Liver (tissue), 3 donors: ENCODE measurements at regions not wholly inside any gene's neighbourhood (a gene's known extent, or its start where the extent isn't known, plus 50 kb on each side); places are given as distances from the start of the nearest gene placed in this dataset.

Source experiments
- EGR1 ChIP-seq, 2 donors: IDR thresholded peaks; 2 replicates each; pipeline ENCODE4 v1.6.1; 2016 to 2018; ENCODE audit warnings: antibody characterized with exemption in 2 of 2, low read depth in 2 of 2
- FOXA1 ChIP-seq: IDR thresholded peaks from 2 replicates; pipeline ENCODE4 v1.6.1; 2016; ENCODE audit warnings: antibody characterized with exemption
- GABPA ChIP-seq, 2 donors: IDR thresholded peaks in 1 of 2; conservative IDR thresholded peaks in 1 of 2; 2 replicates each; pipeline ENCODE4 v1.6.1; 2016; ENCODE audit warnings: antibody characterized with exemption in 2 of 2, mild to moderate bottlenecking in 1 of 2, moderate library complexity in 1 of 2
- NR2F2 ChIP-seq: IDR thresholded peaks from 2 replicates; pipeline ENCODE4 v1.6.1; 2016; ENCODE audit warnings: antibody characterized with exemption
- RAD21 ChIP-seq, 2 donors: IDR thresholded peaks; 2 replicates each; pipeline ENCODE4 v1.6.1; 2016; ENCODE audit warnings: antibody characterized with exemption in 2 of 2, mild to moderate bottlenecking in 2 of 2
- RXRA ChIP-seq, 2 donors: IDR thresholded peaks; 2 replicates each; pipeline ENCODE4 v1.6.1; 2017 to 2018; ENCODE audit warnings: antibody characterized with exemption in 2 of 2, mild to moderate bottlenecking in 1 of 2
- SP1 ChIP-seq: IDR thresholded peaks from 2 replicates; pipeline ENCODE4 v1.6.1; 2018; ENCODE audit warnings: antibody characterized with exemption, mild to moderate bottlenecking
- TAF1 ChIP-seq: conservative IDR thresholded peaks from 2 replicates; pipeline ENCODE4 v1.6.1; 2016; ENCODE audit warnings: antibody characterized with exemption, mild to moderate bottlenecking
- YY1 ChIP-seq: IDR thresholded peaks from 2 replicates; pipeline ENCODE4 v1.6.1; 2016; ENCODE audit warnings: antibody characterized with exemption, mild to moderate bottlenecking
- TF ChIP-seq, protein P1 (sequence below): fragments of 150-350 bp; IDR thresholded peaks from 2 replicates; pipeline ENCODE4 v1.5.1; 2017; ENCODE audit warnings: improper control_type of control experiment, low read depth, low read length; ENCODE audit not compliant: missing input control
- TF ChIP-seq, protein P2 (sequence below): IDR thresholded peaks from 2 replicates; pipeline ENCODE4 v1.6.1; 2016; ENCODE audit warnings: antibody characterized with exemption
- TF ChIP-seq, protein P3 (sequence below): IDR thresholded peaks from 2 replicates; pipeline ENCODE4 v1.6.1; 2016; ENCODE audit warnings: antibody characterized with exemption
- TF ChIP-seq, protein P4 (sequence below): IDR thresholded peaks from 2 replicates; pipeline ENCODE4 v1.6.1; 2016; ENCODE audit warnings: antibody characterized with exemption, mild to moderate bottlenecking
- TF ChIP-seq, protein P5 (sequence below): IDR thresholded peaks from 2 replicates; pipeline ENCODE4 v1.6.1; 2016; ENCODE audit warnings: antibody characterized with exemption
- donor health status: healthy.
- donor health status: healthy.

GRCh38 chr10:55146032-55146431, 345.0 kb upstream of the PCDH15 start:
- TF ChIP-seq, protein P1, sequence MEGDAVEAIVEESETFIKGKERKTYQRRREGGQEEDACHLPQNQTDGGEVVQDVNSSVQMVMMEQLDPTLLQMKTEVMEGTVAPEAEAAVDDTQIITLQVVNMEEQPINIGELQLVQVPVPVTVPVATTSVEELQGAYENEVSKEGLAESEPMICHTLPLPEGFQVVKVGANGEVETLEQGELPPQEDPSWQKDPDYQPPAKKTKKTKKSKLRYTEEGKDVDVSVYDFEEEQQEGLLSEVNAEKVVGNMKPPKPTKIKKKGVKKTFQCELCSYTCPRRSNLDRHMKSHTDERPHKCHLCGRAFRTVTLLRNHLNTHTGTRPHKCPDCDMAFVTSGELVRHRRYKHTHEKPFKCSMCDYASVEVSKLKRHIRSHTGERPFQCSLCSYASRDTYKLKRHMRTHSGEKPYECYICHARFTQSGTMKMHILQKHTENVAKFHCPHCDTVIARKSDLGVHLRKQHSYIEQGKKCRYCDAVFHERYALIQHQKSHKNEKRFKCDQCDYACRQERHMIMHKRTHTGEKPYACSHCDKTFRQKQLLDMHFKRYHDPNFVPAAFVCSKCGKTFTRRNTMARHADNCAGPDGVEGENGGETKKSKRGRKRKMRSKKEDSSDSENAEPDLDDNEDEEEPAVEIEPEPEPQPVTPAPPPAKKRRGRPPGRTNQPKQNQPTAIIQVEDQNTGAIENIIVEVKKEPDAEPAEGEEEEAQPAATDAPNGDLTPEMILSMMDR: no peak
- TF ChIP-seq NR2F2 (no peak), GABPA (IDR thresholded peaks at IDR 0.05 in 1 of 2, conservative IDR thresholded peaks at IDR 0.05 in 1 of 2) (no peak), YY1 (no peak), TAF1 (no peak), SP1 (no peak), EGR1 (IDR thresholded peaks at IDR 0.05; ENCODE audit: low read depth in 2 of 2) (no peak), RAD21 (IDR thresholded peaks at IDR 0.05) (no peak), FOXA1 (no peak), RXRA (IDR thresholded peaks at IDR 0.05) (no peak)
- TF ChIP-seq, protein P2, sequence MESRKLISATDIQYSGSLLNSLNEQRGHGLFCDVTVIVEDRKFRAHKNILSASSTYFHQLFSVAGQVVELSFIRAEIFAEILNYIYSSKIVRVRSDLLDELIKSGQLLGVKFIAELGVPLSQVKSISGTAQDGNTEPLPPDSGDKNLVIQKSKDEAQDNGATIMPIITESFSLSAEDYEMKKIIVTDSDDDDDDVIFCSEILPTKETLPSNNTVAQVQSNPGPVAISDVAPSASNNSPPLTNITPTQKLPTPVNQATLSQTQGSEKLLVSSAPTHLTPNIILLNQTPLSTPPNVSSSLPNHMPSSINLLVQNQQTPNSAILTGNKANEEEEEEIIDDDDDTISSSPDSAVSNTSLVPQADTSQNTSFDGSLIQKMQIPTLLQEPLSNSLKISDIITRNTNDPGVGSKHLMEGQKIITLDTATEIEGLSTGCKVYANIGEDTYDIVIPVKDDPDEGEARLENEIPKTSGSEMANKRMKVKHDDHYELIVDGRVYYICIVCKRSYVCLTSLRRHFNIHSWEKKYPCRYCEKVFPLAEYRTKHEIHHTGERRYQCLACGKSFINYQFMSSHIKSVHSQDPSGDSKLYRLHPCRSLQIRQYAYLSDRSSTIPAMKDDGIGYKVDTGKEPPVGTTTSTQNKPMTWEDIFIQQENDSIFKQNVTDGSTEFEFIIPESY: no peak
- TF ChIP-seq, protein P3, sequence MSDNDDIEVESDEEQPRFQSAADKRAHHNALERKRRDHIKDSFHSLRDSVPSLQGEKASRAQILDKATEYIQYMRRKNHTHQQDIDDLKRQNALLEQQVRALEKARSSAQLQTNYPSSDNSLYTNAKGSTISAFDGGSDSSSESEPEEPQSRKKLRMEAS: no peak
- TF ChIP-seq, protein P4, sequence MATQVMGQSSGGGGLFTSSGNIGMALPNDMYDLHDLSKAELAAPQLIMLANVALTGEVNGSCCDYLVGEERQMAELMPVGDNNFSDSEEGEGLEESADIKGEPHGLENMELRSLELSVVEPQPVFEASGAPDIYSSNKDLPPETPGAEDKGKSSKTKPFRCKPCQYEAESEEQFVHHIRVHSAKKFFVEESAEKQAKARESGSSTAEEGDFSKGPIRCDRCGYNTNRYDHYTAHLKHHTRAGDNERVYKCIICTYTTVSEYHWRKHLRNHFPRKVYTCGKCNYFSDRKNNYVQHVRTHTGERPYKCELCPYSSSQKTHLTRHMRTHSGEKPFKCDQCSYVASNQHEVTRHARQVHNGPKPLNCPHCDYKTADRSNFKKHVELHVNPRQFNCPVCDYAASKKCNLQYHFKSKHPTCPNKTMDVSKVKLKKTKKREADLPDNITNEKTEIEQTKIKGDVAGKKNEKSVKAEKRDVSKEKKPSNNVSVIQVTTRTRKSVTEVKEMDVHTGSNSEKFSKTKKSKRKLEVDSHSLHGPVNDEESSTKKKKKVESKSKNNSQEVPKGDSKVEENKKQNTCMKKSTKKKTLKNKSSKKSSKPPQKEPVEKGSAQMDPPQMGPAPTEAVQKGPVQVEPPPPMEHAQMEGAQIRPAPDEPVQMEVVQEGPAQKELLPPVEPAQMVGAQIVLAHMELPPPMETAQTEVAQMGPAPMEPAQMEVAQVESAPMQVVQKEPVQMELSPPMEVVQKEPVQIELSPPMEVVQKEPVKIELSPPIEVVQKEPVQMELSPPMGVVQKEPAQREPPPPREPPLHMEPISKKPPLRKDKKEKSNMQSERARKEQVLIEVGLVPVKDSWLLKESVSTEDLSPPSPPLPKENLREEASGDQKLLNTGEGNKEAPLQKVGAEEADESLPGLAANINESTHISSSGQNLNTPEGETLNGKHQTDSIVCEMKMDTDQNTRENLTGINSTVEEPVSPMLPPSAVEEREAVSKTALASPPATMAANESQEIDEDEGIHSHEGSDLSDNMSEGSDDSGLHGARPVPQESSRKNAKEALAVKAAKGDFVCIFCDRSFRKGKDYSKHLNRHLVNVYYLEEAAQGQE: no peak
- TF ChIP-seq, protein P5, sequence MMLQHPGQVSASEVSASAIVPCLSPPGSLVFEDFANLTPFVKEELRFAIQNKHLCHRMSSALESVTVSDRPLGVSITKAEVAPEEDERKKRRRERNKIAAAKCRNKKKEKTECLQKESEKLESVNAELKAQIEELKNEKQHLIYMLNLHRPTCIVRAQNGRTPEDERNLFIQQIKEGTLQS: no peak
